Fibroblast of lung (primary cell): ENCODE measurements at regions not wholly inside any gene's neighbourhood (a gene's known extent, or its start where the extent isn't known, plus 50 kb on each side); places are given as distances from the start of the nearest gene placed in this dataset.

Source experiments
- CTCF ChIP-seq, 2 donors: IDR thresholded peaks in 1 of 2; conservative IDR thresholded peaks in 1 of 2; 1 replicate in 1 of 2; 2 replicates in 1 of 2; pipeline ENCODE4 v1.5.1; 2011 to 2012; ENCODE audit warnings: low read length in 2 of 2, control low read depth in 1 of 2, inconsistent platforms in 1 of 2, low read depth in 1 of 2, mild to moderate bottlenecking in 1 of 2
- EZH2 ChIP-seq: IDR thresholded peaks from 2 replicates; pipeline ENCODE4 v1.5.1; 2012; ENCODE audit warnings: low read length, control low read depth, mild to moderate bottlenecking; ENCODE audit errors: missing control alignments

GRCh38 chr20:48293671-48294070 lies 508.4 kb upstream of the SULF2 start:
- no peak for TF ChIP-seq CTCF (conservative IDR thresholded peaks at IDR 0.05 in 1 of 2, IDR thresholded peaks at IDR 0.05 in 1 of 2; ENCODE audit: low read depth in 1 of 2, low read length in 2 of 2)
- TF ChIP-seq EZH2, result no peak
